Heart left ventricle (tissue), 16 donors: ENCODE measurements at regions not wholly inside any gene's neighbourhood (a gene's known extent, or its start where the extent isn't known, plus 50 kb on each side); places are given as distances from the start of the nearest gene placed in this dataset.

Experiments used
- ATAC-seq, 4 donors: fragments of 200-7000 bp; cut with Tn5 transposase; one replicate each; pipeline ENCODE4 v1.9.1; 2020 to 2022; ENCODE audit warnings: moderate library complexity in 4 of 4, mild to moderate bottlenecking in 3 of 4, moderate number of reproducible peaks in 1 of 4
- DNase-seq, 5 donors: peaks; one replicate each; pipeline ENCODE4 v3.0.0-alpha.2; 2020
- H3K27ac ChIP-seq, 12 donors: fragments of 200-600 bp; sonication (generic) in 4 of 12; one replicate each; pipeline versions ENCODE4 v1.5.0 to v1.8.0; 2016 to 2022; ENCODE audit warnings: mild to moderate bottlenecking in 2 of 12
- H3K27me3 ChIP-seq, 9 donors: fragments of 200-600 bp; sonication (generic) in 2 of 9; one replicate each; pipeline versions ENCODE4 v1.5.1 to v1.8.0; 2016 to 2022; ENCODE audit warnings: mild to moderate bottlenecking in 3 of 9
- H3K36me3 ChIP-seq, 9 donors: fragments of 200-600 bp; sonication (generic) in 2 of 9; one replicate each; pipeline versions ENCODE4 v1.5.0 to v1.8.0; 2018 to 2022; ENCODE audit warnings: mild to moderate bottlenecking in 2 of 9
- H3K4me1 ChIP-seq, 12 donors: fragments of 200-600 bp; sonication (generic) in 4 of 12; one replicate each; pipeline versions ENCODE4 v1.5.0 to v1.8.0; 2016 to 2022; ENCODE audit warnings: mild to moderate bottlenecking in 3 of 12
- H3K4me3 ChIP-seq, 12 donors: fragments of 200-600 bp; sonication (generic) in 4 of 12; one replicate each; pipeline versions ENCODE4 v1.5.0 to v1.8.0; 2017 to 2022; ENCODE audit warnings: mild to moderate bottlenecking in 9 of 12, moderate library complexity in 4 of 12
- H3K9me3 ChIP-seq, 12 donors: fragments of 200-600 bp; sonication (generic) in 4 of 12; one replicate each; pipeline versions ENCODE4 v1.5.0 to v1.8.0; 2016 to 2022; ENCODE audit warnings: mild to moderate bottlenecking in 1 of 12
- POLR2A ChIP-seq, 2 donors: fragments of 450-650 bp; IDR thresholded peaks; one replicate each; pipeline ENCODE4 v1.6.1; 2017; ENCODE audit warnings: antibody characterized with exemption in 2 of 2, mild to moderate bottlenecking in 2 of 2, moderate library complexity in 2 of 2
- whole genome bisulfite sequencing, 4 donors: extraction: QIAGEN DNeasy Blood & Tissue Kit in 2 of 4; methylation state at CpG; one replicate each; pipeline versions ENCODE4 v1.1.5 to v1.1.7; 2013 to 2018; 5-methylcytosine and 5-hydroxymethylcytosine counted together
- intact Hi-C, 10 donors: fragments of 100-400 bp; cut with DNase I; formaldehyde crosslinking; loops; one replicate each; pipeline versions ENCODE4 v1.11.1 to v1.14.2; 2022
- TF ChIP-seq, protein P1 (sequence below), 12 donors: fragments of 200-600 bp; sonication (generic) in 4 of 12; IDR thresholded peaks; one replicate each; pipeline versions ENCODE4 v1.5.0 to v1.8.0; 2018 to 2022; ENCODE audit warnings: antibody characterized with exemption in 12 of 12, mild to moderate bottlenecking in 5 of 12
- donor health status: ischemic (EF 13 %, LVEDD 7.1; RV severe dilation, severe dysfunction).
- donor health status: healthy with polysubstance abuse.
- donor health status: DM: no; HTN: yes; CAD: no.
- donor health status: DM: no; HTN: no; CAD: no.
- donor health status: ischemic (EF 25% LVEDD 6.9; RV normal size, moderate dysfunction).
- donor health status: ischemic (EF 25% LVEDD 5.7; RV mildly dilated, moderate dysfunction).
- donor health status: healthy.
- donor health status: DM: yes; HTN: yes; CAD: no.
- donor health status: ischemic (EF 35%, LVEDD 5.7; RV mildly dilated, moderate dysfunction).
- donor health status: nonischemic (EF 11% LVEDD 7.7; RV severe dilation, severe dysfunction).
- donor health status: DM: yes; HTN: yes; CAD: no.
- donor health status: PGD.
- donor health status: ischemic (EF 29% LVEDD 5.4; RV normal size, mild dysfunction).
- donor health status: nonischemic (EF 23%, LVEDD 6.1; RV moderate dilation, normal function).

DNA sequence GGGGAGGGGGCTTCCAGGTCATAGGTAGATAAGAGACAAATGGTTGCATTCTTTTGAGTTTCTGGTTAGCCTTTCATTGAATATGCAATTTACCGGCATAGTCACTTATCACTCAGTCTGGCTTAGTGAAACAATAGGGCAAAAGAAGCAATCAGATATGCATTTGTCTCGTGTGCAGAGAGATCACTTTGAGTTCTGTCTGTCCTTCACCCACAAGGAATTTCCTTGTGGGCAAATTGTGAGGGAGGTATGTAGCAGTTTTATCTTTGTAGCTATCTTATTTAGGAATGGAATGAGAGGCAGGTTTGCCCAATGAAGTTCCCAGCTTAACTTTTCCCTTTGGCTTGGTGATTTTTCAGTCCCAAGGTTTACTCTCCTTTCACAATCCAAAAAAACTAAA lies 116.1 kb downstream of the TUSC1 start:
- TF ChIP-seq, protein P1, sequence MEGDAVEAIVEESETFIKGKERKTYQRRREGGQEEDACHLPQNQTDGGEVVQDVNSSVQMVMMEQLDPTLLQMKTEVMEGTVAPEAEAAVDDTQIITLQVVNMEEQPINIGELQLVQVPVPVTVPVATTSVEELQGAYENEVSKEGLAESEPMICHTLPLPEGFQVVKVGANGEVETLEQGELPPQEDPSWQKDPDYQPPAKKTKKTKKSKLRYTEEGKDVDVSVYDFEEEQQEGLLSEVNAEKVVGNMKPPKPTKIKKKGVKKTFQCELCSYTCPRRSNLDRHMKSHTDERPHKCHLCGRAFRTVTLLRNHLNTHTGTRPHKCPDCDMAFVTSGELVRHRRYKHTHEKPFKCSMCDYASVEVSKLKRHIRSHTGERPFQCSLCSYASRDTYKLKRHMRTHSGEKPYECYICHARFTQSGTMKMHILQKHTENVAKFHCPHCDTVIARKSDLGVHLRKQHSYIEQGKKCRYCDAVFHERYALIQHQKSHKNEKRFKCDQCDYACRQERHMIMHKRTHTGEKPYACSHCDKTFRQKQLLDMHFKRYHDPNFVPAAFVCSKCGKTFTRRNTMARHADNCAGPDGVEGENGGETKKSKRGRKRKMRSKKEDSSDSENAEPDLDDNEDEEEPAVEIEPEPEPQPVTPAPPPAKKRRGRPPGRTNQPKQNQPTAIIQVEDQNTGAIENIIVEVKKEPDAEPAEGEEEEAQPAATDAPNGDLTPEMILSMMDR (IDR thresholded peaks at IDR 0.05): no peak
- TF ChIP-seq POLR2A (IDR thresholded peaks at IDR 0.05): no peak
- ATAC-seq (no peak), DNase-seq (no peak)
- 54 to 67% (median 59%) methylated on average over 2 of the region's 2 CpGs for WGBS, 4 donors
- no peaks in the 10 kb centered on the region for H3K9me3 ChIP-seq
- no peaks in the 10 kb centered on the region for H3K4me1 ChIP-seq
- H3K4me3 ChIP-seq: no peak overlapping the region
- H3K27me3 ChIP-seq: no peaks in the 10 kb centered on the region
- intact Hi-C loops: no loop called here
- no peaks in the 10 kb centered on the region for H3K36me3 ChIP-seq
- no peak overlapping the region for H3K27ac ChIP-seq

DNA sequence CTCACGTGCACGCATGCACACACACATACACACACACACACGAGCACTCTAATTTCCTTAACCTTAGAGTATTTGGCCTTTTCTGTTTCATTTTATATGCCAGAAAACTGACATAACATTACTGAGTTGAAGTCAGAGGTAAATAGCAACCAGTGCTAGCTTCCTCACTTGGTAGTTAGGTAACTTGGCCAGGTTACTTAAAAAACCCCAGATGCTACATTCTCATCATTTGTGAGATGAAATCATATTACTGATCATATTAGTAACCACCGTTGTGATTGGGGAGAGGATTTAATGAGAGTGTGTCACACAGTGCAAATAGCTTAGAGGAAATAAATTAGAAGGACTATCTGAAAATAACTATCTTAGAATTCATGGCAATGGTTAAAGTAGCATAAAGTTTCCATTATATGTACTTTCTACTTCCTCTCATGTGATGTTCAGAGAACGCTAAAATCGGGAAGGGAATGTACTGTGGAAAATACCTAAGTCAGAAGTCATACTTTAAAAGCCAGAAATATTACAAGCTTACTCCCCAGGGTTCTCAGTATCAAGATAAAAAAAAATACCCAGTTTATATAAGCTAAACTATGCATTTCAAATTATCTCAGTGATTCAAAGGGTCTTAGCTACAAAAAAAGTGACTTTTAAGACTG lies 120.5 kb downstream of the TUSC1 start:
- no peak overlapping the region for H3K27ac ChIP-seq
- whole genome bisulfite sequencing, 4 donors: 59 to 68% (median 65%) methylated on average over 6 of the region's 6 CpGs
- no peaks in the 10 kb centered on the region for H3K4me1 ChIP-seq
- ATAC-seq (no peak), DNase-seq (no peak)
- no peaks in the 10 kb centered on the region for H3K9me3 ChIP-seq
- TF ChIP-seq, protein P1 (IDR thresholded peaks at IDR 0.05): no peak
- TF ChIP-seq POLR2A (IDR thresholded peaks at IDR 0.05): no peak
- H3K4me3 ChIP-seq: no peak overlapping the region
- intact Hi-C loops: no loop called here
- H3K27me3 ChIP-seq: no peaks in the 10 kb centered on the region
- no peaks in the 10 kb centered on the region for H3K36me3 ChIP-seq

DNA sequence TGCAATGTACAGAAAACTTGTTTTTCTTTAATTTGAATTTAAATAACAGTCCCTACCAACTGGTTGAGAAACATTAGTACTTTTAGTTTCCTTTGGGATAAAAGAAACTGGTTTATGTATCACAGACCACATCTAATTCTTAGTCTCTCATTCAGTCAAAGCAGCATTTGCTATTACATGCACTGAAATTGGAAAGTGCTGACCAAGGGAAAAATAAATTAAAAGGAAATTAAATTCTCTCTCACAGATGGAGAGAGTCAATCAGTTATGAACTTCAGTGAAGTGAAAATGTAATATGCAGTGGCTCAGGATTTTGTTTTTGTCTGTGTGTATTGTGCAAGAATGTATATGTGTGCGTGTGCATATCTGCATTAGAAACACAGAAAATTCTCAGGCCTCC lies 121.7 kb downstream of the TUSC1 start:
- ATAC-seq (no peak), DNase-seq (no peak)
- TF ChIP-seq, protein P1 (IDR thresholded peaks at IDR 0.05): no peak
- TF ChIP-seq POLR2A (IDR thresholded peaks at IDR 0.05): no peak
- no peaks in the 10 kb centered on the region for H3K27me3 ChIP-seq
- no peaks in the 10 kb centered on the region for H3K4me1 ChIP-seq
- H3K4me3 ChIP-seq: no peak overlapping the region
- H3K36me3 ChIP-seq: no peaks in the 10 kb centered on the region
- no peaks in the 10 kb centered on the region for H3K9me3 ChIP-seq
- intact Hi-C loops: no loop called here
- WGBS, 4 donors: 70 to 88% (median 81%) methylated on average over 1 of the region's 1 CpG
- no peak overlapping the region for H3K27ac ChIP-seq

DNA sequence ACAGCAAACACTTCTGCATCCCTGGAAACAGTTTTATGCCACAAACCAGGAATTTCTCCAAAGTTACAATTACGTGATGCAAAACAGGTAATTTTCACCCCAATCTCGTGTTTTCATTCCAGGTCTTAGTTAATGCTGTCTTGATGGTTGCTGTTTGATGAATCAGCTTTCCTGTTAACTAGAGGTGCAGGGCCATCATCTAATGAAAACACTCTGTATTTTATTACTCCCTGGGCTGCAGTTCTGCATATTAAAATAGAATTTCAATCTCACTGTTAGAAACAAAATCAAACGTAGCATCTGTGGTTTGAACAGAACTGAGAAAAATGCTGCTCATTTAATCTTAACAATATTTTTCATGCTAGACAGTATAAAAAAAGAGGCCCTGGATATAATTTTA lies 129.4 kb downstream of the TUSC1 start:
- no peak overlapping the region for H3K27ac ChIP-seq
- H3K36me3 ChIP-seq: no peaks in the 10 kb centered on the region
- no peaks in the 10 kb centered on the region for H3K9me3 ChIP-seq
- no peak for TF ChIP-seq POLR2A (IDR thresholded peaks at IDR 0.05)
- TF ChIP-seq, protein P1 (IDR thresholded peaks at IDR 0.05): no peak
- intact Hi-C loops: no loop called here
- H3K27me3 ChIP-seq: no peaks in the 10 kb centered on the region
- WGBS, 4 donors: 75 to 84% (median 81%) methylated on average over 3 of the region's 3 CpGs
- no peak overlapping the region for H3K4me3 ChIP-seq
- ATAC-seq (no peak), DNase-seq (no peak)
- no peaks in the 10 kb centered on the region for H3K4me1 ChIP-seq
